OCI-LY1 (cell line): ENCODE measurements at regions not wholly inside any gene's neighbourhood (a gene's known extent, or its start where the extent isn't known, plus 50 kb on each side); places are given as distances from the start of the nearest gene placed in this dataset.

Experiments used
- H2AFZ ChIP-seq: fragments of 200-600 bp; sonication (generic), shearing (Covaris generic); 2 replicates; pipeline ENCODE4 v1.6.0; 2014; ENCODE audit warnings: antibody characterized with exemption, mild to moderate bottlenecking, low read length
- H3F3A ChIP-seq: fragments of 200-600 bp; sonication (generic), shearing (Covaris generic); 2 replicates; pipeline ENCODE4 v1.6.0; 2014; ENCODE audit warnings: mild to moderate bottlenecking, antibody characterized with exemption, low read length, moderate library complexity; ENCODE audit not compliant: insufficient read depth
- H3K27ac ChIP-seq: fragments of 200-600 bp; sonication (generic); 2 replicates; pipeline ENCODE4 v1.5.1; 2014; ENCODE audit warnings: low read length, mixed run types, mild to moderate bottlenecking, low read depth; ENCODE audit not compliant: poor library complexity, severe bottlenecking
- H3K27me3 ChIP-seq: fragments of 200-600 bp; sonication (generic); 2 replicates; pipeline ENCODE4 v1.6.0; 2014; ENCODE audit warnings: antibody characterized with exemption, mild to moderate bottlenecking, low read length, moderate library complexity; ENCODE audit not compliant: insufficient read depth
- H3K36me3 ChIP-seq: fragments of 200-600 bp; sonication (generic); 2 replicates; pipeline ENCODE4 v1.6.1; 2014; ENCODE audit warnings: mild to moderate bottlenecking, antibody characterized with exemption, low read length, moderate library complexity, mixed read lengths; ENCODE audit not compliant: insufficient read depth
- H3K4me1 ChIP-seq: fragments of 200-600 bp; sonication (generic); 2 replicates; pipeline ENCODE4 v1.5.1; 2014; ENCODE audit warnings: mild to moderate bottlenecking, low read length, moderate library complexity; ENCODE audit not compliant: insufficient read depth, severe bottlenecking
- H3K4me2 ChIP-seq: fragments of 200-600 bp; sonication (generic), shearing (Covaris generic); 2 replicates; pipeline ENCODE4 v1.6.1; 2014; ENCODE audit warnings: low read length
- H3K4me3 ChIP-seq: fragments of 200-600 bp; sonication (generic); 2 replicates; pipeline ENCODE4 v1.5.1; 2014; ENCODE audit warnings: low read length, low read depth, mild to moderate bottlenecking, mixed read lengths; ENCODE audit not compliant: poor library complexity, severe bottlenecking
- H3K79me2 ChIP-seq: fragments of 200-600 bp; shearing (Covaris generic); 2 replicates; pipeline ENCODE4 v1.6.1; 2016; ENCODE audit warnings: mixed run types, low read length, mixed read lengths; ENCODE audit not compliant: insufficient read depth
- H3K9ac ChIP-seq: fragments of 200-600 bp; sonication (generic), shearing (Covaris generic); 2 replicates; pipeline ENCODE4 v1.6.1; 2014; ENCODE audit warnings: mild to moderate bottlenecking, low read length, mixed read lengths
- H3K9me2 ChIP-seq: fragments of 200-600 bp; sonication (generic), shearing (Covaris generic); 2 replicates; pipeline ENCODE4 v1.6.1; 2014; ENCODE audit warnings: low read depth, mild to moderate bottlenecking, low read length, mixed read lengths
- H3K9me3 ChIP-seq: fragments of 200-600 bp; shearing (Covaris generic); 2 replicates; pipeline ENCODE4 v1.6.1; 2014; ENCODE audit warnings: low read length, mixed read lengths
- H4K20me1 ChIP-seq: fragments of 200-600 bp; sonication (generic), shearing (Covaris generic); 2 replicates; pipeline ENCODE4 v1.6.0; 2016; ENCODE audit warnings: mild to moderate bottlenecking, low read length; ENCODE audit not compliant: insufficient read depth
- EZH2 ChIP-seq: fragments of 200-600 bp; sonication (generic), shearing (Covaris generic); IDR thresholded peaks from 2 replicates; pipeline ENCODE4 v1.8.0; 2017; ENCODE audit warnings: borderline replicate concordance, mixed run types, mild to moderate bottlenecking, antibody characterized with exemption, low read length, moderate library complexity, mixed read lengths
- TF ChIP-seq, protein P1 (sequence below): fragments of 200-600 bp; sonication (generic), shearing (Covaris generic); IDR thresholded peaks from 2 replicates; pipeline ENCODE4 v1.5.1; 2017; ENCODE audit warnings: mild to moderate bottlenecking, antibody characterized with exemption, low read length, moderate library complexity, mixed read lengths

DNA sequence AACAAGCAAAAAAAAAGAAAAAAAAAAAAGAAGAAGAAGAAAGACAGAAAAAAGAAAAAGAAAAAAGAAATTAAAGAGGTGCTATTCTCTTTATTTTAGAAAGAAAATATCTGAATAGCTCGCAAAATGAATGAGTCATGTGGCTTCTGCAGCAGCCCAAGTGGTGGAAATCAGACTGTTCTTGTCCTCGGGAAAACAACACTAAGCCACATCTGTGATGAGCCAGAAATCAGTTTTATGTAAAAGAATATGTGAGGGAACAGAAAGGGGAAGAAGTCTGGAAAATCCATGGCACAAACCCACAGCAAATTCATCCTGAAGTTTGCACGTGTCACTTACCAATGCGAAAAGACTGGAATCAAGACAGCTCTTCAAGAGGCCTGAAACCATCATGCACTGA, 118.7 kb upstream of the GAS1 start:
- H3K79me2 ChIP-seq: no peaks in the 10 kb centered on the region
- no peaks in the 10 kb centered on the region for H3K27me3 ChIP-seq
- no peaks in the 10 kb centered on the region for H3F3A ChIP-seq
- H4K20me1 ChIP-seq: no peaks in the 10 kb centered on the region
- H3K9me3 ChIP-seq: no peaks in the 10 kb centered on the region
- H3K4me2 ChIP-seq: no peak overlapping the region
- no peak overlapping the region for H2AFZ ChIP-seq
- no peaks in the 10 kb centered on the region for H3K36me3 ChIP-seq
- no peak overlapping the region for H3K4me3 ChIP-seq
- H3K4me1 ChIP-seq: no peaks in the 10 kb centered on the region
- H3K9ac ChIP-seq: no peak overlapping the region
- no peaks in the 10 kb centered on the region for H3K9me2 ChIP-seq
- TF ChIP-seq EZH2: no peak
- TF ChIP-seq, protein P1, sequence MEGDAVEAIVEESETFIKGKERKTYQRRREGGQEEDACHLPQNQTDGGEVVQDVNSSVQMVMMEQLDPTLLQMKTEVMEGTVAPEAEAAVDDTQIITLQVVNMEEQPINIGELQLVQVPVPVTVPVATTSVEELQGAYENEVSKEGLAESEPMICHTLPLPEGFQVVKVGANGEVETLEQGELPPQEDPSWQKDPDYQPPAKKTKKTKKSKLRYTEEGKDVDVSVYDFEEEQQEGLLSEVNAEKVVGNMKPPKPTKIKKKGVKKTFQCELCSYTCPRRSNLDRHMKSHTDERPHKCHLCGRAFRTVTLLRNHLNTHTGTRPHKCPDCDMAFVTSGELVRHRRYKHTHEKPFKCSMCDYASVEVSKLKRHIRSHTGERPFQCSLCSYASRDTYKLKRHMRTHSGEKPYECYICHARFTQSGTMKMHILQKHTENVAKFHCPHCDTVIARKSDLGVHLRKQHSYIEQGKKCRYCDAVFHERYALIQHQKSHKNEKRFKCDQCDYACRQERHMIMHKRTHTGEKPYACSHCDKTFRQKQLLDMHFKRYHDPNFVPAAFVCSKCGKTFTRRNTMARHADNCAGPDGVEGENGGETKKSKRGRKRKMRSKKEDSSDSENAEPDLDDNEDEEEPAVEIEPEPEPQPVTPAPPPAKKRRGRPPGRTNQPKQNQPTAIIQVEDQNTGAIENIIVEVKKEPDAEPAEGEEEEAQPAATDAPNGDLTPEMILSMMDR: no peak
- no peak overlapping the region for H3K27ac ChIP-seq

DNA sequence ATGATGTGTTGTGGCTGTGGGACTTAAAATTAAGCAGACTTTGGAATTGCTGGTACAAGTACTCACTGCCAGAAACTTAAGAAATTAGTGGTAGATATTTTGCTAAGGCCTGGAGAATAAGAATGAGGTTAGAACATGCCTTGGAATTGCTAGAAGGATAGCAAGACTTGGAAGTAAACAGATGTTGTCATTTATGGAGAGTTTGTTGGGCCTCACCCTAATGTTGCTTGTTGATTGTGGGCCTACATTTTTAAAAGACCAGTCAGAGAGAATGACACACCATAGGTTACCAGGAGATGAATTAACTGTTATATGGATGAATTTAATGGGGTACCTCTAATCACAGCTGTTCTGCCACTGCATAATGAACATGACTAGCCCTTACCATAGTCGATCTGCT, 120.1 kb upstream of the GAS1 start:
- Histone ChIP-seq H3K4me3 (no peak overlapping the region), H3K27me3 (no peaks in the 10 kb centered on the region), H3K9me2 (no peaks in the 10 kb centered on the region), H3K4me2 (no peak overlapping the region), H2AFZ (no peak overlapping the region), H3K9ac (no peak overlapping the region), H3K4me1 (no peaks in the 10 kb centered on the region), H3K9me3 (no peaks in the 10 kb centered on the region), H3K36me3 (no peaks in the 10 kb centered on the region), H3K27ac (no peak overlapping the region), H4K20me1 (no peaks in the 10 kb centered on the region), H3F3A (no peaks in the 10 kb centered on the region), H3K79me2 (no peaks in the 10 kb centered on the region)
- no peak for TF ChIP-seq EZH2
- TF ChIP-seq, protein P1: no peak

DNA sequence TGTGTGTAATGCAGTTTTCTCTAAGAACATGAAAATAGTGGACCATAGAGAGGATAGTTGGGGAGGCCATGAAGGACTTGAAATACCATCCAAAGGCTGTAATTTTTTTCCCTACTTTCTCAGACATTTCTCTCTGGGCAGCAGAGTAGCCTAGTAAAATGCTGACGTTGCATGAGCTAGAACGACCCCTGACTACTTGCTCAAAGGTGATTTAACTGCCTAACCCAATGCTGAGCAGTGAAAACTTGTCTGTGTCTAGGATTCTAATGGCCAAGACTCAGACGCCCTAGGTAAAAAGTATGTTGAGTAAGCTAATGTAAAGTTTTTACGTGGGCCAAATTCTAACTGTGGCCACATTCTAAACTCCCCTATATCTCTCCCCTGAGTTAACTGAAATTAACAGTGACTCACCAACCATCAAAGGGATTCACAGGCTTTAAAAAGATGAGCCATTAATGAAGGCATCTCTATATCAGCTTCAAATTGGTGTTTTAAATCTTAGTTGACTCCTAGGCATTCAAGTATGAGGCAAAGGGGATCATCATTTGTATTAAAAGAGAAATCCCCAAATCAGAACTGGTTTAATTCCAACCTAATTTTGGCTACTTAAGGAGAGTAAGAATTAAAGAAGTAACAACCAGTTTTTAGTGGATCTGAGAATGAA, 121.0 kb upstream of the GAS1 start:
- Histone ChIP-seq H3K36me3 (no peaks in the 10 kb centered on the region), H3K79me2 (no peaks in the 10 kb centered on the region), H3K27ac (no peak overlapping the region), H3K9me2 (no peaks in the 10 kb centered on the region), H3F3A (no peaks in the 10 kb centered on the region), H2AFZ (no peak overlapping the region), H3K4me2 (no peak overlapping the region), H3K27me3 (no peaks in the 10 kb centered on the region), H4K20me1 (no peaks in the 10 kb centered on the region), H3K9ac (no peak overlapping the region), H3K4me3 (no peak overlapping the region), H3K4me1 (no peaks in the 10 kb centered on the region), H3K9me3 (no peaks in the 10 kb centered on the region)
- TF ChIP-seq, protein P1: no peak
- TF ChIP-seq EZH2: no peak
